TTC549 (cell line): ENCODE measurements at regions not wholly inside any gene's neighbourhood (a gene's known extent, or its start where the extent isn't known, plus 50 kb on each side); places are given as distances from the start of the nearest gene placed in this dataset.
A peak's percentile ranks its signal among the peaks of the same experiment; 100 is the strongest.

Experiments used
- FAIRE-seq: peaks from 2 replicates; lab custom pipeline; 2012; peaks lifted over from hg19 to GRCh38; lab: Jason Lieb, UNC

DNA sequence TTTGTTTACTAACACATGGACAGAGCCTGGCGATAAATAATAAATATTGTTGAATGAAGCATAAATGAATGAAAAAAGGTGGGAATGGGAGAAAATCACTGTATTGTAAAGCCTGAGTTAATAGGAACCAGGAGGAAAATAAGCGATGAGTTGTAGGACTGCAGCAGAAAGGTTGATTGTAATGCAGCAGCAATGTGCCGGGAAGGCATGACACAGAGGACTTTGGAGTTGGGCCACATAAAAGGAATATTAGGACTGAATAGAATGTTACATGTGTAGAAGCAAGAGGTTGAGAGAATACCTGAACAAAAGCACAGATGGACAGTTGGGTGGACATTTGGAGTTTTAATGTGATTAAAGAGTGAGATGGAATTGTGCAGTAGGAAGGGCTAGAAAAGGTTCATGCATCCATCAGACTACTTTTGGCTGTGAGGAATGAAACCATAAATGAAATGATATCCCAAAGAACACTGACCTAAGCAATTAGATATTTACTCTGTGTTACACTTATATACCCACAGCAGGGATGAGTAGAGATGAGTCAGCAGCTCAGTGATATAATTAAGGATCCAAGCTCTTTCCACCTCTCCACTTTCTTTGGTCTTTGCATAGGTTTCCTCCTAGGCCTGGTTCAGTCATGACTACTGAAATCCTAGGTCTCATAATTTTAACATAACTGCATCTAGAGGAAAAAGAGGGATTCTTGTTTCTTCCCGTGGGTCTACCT lies 55.4 kb downstream of the CCER1 start:
- FAIRE-seq: no peak

- no peak for FAIRE-seq
Observed at GRCh38 chr12:90897986-90898385, 57.0 kb downstream of the CCER1 start.

DNA sequence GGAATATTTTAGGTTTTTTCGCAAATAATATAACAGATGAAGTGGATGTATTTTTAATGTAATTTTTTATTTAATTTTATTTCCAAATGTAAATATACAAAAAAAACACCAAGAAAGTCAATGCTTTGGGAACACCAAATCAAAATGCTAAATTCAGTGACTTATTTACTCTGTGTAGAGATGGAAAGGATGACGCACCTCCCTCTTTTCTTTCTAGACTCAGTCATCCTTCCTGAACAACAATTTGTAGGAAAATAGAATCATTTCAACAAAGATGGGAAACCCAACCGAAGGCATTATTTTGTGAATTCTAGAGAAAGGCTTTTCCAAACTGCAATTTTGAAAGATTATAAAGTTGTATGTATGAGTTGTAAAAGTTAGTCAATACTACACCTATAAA lies 57.7 kb downstream of the CCER1 start:
- FAIRE-seq: no peak

- no peak for FAIRE-seq
Observed at GRCh38 chr12:90896821-90897220, 58.2 kb downstream of the CCER1 start.

DNA sequence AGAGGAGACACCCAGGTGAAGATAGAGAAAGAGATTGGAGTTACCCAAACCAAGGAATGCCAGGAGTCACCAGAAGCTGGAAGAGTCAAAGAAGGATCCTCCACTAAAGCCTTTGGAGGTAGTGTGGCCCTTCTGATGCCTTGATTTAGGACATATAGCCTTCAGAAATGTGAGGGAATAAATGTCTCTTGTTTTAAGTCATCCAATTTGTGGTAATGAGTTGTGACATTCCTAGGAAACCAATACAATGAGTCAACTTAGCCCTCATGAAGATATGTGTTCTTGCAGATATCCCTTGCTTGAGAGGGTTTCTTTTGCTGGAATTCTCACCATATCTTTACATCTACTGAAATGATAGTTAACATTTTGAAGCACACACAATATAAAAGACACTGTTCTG lies 58.8 kb downstream of the CCER1 start:
- no peak for FAIRE-seq

- no peak for FAIRE-seq
Observed at GRCh38 chr12:90888316-90888715, 66.7 kb downstream of the CCER1 start.

DNA sequence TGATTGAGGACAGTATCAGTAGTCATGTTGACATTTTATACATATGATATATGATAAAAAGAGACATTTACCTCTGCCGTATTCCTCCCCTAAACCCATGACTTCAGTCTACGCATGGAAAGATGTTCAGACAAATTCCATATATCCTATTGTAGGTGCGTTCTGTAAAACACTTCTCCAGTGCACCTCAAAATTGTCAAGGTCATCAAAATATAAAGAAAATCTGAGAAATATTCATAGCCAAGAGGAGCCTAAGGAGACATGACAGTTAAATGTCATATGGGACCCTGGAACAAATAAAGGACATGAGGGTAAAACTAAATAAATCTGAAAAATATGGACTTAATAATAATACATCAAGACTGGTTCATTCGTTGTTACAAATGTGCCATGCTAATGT lies 71.5 kb downstream of the CCER1 start:
- no peak for FAIRE-seq

DNA sequence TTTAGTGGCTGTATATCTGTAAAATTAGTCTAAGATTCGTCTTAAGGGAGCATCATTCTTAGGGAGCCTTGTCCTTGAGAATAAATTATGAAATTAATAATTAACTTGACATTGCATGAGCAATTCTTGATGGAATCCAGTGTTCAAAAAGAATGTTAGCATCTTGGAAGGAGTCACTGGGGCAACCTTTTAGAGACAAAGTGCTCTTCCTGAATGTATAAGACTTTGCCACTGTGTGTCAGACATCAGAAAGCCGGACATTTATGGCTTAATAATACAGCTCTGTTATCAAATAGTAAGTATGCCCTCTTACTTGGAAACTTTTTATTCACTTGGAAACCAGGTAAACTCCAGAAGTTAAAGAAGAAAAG lies 83.3 kb downstream of the CCER1 start:
- FAIRE-seq: no peak

DNA sequence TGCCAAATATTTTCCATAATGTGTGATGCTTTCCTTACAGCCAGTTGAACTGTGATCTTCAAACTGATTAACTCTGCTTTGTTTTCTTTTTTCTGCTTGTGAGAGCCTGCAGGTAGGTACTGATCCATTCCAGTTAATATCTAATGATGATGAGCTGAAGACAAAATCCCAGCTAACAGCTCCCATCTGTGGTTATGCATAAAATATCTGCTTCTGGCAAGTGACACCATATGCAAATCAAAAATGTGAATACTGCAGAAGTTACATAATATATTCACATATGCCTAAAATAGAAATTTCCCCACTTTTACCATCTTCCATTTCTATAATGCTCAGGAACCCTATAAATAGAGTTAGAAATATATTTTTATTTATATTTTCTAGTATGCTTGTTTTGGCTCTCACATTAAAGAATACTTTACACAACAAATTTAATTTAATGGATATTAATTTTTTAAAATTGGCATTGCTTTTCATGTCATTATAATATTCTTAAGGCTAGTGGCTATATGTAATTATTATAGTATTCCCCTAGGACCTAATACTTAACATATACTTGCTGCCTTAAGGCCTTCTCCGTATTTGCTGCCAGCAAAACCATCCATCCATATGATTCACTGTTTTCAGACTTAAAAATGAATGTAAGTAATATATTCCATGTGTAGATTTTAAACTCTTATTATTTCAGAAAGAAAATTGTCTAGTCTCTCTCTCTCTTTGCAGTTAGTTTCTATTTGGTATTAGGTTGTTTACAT lies 83.8 kb downstream of the CCER1 start:
- no peak for FAIRE-seq

DNA sequence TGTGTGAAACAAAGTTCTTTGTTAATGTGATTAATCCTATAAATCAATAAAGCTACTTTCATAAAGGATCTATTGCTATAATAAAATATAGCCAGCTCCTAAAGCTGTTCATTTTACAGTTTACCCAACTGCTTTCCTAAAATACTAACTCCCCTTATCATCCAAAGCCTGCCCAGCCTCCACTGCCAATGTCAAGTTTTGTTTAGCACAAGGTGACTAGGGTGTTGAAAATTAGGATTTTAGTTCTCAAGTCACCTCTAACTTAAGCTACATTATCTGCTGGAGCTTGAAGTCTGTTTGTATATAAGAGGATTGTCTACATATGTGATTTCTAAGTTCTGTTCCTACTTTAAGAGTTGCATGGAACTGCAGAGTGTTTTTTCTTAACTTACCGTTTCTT lies 86.3 kb downstream of the CCER1 start:
- FAIRE-seq: no peak

DNA sequence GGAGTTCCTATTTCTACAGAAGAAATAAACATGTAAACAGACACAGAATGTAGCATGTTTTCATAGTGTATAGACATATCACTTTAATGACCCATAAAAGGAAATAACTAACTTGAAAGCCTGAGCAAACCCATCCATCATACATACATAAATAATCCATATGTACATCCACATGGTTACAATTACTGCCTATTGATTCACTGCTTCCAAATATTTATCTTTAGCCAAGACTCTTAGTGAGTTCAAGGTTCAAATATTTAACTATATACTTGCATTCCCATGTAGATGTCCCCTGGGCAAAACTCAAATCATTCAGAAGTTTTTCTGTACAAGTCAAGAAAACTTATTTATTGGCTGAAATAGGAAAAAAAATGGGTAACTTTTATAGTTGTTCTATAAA lies 95.4 kb downstream of the CCER1 start:
- no peak for FAIRE-seq

- FAIRE-seq: no peak
Observed at GRCh38 chr12:90858252-90858651, 96.7 kb downstream of the CCER1 start.

DNA sequence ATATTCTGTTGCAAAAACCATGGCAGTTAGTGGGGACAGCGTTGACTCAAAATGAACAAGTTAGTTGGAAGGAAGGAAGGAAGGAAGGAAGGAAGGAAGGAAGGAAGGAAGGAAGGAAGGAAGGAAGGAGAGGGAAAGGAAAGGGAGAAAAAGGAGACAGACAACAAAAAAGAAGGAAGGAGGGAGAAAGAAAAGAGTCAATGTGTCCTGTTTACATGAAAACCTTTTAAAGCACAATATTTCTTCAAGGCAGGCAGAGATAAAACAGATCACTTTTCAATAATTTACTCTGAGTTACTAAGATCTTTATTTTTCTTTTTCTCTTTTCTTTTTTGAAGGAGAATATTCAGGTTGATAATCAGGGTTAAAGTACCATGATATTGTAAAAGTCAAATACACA lies 99.4 kb downstream of the CCER1 start:
- no peak for FAIRE-seq

- peak; percentile 94 for FAIRE-seq
Observed at GRCh38 chr12:90854136-90854689, 100.8 kb downstream of the CCER1 start.

- FAIRE-seq: peak; percentile 31
Observed at GRCh38 chr12:90851800-90852718, 102.9 kb downstream of the CCER1 start.

GRCh38 chr12:90842477-90842876 lies 112.5 kb downstream of the CCER1 start:
- no peak for FAIRE-seq

DNA sequence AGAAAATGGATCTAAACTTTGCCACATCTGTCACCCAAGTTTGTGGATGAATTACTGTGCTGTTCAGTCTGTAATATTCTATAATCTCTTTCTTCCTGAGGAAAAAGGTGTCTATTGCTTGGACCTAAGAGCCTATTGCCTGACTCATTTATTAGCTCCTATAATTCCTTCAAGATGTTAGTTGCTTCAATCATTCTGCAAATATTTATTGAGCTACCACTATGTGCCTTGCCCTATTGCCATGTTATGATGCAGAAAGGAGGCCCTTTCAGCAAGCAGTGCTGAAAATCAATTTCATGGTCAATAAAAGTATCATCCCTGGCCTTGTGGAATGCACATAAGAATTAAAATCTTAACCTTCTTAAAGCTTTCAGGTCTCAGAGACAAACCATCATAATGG lies 113.6 kb downstream of the CCER1 start:
- FAIRE-seq: no peak

- FAIRE-seq: no peak
Observed at GRCh38 chr12:90839346-90839745, 115.6 kb downstream of the CCER1 start.

DNA sequence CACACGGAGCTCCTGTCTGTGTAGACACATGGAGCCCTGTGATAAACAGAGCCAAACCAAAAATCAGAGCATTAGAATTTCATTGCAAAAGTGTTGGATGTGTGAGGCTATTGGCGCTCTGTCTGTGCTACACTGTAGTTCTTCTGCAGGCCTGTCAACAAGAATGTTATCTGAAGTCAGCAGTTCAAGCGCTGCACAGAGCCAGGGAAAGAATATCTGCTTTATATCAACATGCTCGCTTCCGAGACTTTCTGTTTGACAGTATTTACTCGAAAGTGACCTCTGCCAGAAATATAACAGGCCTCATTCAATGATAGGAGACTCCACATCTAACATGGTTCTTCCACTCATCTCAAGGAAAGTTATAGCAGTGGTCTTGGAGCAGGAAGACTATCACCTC lies 118.3 kb downstream of the CCER1 start:
- no peak for FAIRE-seq

DNA sequence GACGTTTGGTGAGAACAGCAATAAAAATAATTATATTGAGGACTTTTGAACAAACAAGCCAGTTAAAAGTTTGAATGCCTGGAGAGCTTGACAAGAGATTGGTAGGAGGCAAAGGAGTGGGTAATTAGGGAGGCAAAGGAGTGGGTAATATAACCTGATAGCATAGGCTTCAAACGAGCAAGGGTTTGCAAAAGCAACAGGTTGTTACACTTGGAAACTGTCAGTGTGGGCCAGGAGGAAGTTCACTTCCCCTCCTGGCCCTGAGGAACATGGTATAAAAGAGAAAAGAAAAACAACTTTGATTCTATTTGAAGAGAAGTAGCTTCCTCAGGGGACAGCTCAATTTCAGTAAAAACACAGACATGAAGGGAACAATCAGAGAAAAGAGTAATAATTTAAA lies 121.7 kb downstream of the CCER1 start:
- FAIRE-seq: no peak

DNA sequence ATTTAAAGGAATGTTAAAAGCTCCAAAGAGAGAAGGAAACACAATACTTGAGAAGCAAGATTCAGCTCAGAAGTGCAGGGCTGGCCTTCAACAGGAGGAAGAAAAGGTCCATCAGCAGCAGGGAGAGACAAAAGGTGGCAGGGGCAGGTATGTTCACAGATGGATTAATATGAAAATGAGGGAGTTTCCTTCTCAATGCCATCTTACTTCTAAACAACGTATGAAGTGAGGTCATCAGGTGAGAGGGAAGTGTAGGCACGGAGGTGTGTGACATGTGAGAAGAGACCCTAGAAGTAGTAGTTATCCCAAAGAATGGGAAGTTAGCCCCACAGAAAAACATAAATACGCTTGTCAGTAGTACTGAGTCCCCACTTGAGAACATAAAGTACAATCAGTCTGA lies 122.5 kb downstream of the CCER1 start:
- FAIRE-seq: no peak

GRCh38 chr12:90831712-90832111 lies 123.3 kb downstream of the CCER1 start:
- FAIRE-seq: no peak

DNA sequence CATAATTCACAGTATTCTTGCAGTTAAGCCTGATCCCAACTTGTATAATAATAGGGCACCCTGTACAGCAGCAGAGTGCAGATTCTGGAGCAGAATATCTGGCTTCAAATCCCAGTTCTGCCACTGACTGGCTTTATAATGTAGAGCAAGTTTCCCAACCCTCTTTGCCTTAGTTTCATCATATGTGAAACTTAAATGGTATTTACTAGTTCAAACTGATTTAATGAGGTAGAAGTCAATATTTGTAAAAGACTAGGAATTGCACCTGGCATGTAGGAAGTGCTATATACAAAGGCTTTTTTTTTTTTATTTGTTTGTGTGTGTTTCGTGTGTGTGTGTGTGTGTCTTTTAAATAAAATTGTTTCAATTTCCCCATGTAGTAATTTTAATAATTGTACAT lies 125.9 kb downstream of the CCER1 start:
- no peak for FAIRE-seq
